GM18505 (cell line): ENCODE measurements at regions not wholly inside any gene's neighbourhood (a gene's known extent, or its start where the extent isn't known, plus 50 kb on each side); places are given as distances from the start of the nearest gene placed in this dataset.

ENCODE experiments used
- ATAC-seq: cut with Tn5 transposase; IDR thresholded peaks from one replicate; pipeline ENCODE4 v1.9.1; 2021; ENCODE audit not compliant: unreplicated experiment
- POLR2A ChIP-seq: IDR thresholded peaks from 4 replicates; pipeline ENCODE4 v1.6.1; 2011; ENCODE audit warnings: borderline replicate concordance; ENCODE audit not compliant: insufficient read depth, insufficient read length; ENCODE audit errors: extremely low read depth

- ATAC-seq: no peak
- TF ChIP-seq POLR2A: no peak
Measured at GRCh38 chr2:47249931-47250330, 73.6 kb upstream of the CALM2 start.

DNA sequence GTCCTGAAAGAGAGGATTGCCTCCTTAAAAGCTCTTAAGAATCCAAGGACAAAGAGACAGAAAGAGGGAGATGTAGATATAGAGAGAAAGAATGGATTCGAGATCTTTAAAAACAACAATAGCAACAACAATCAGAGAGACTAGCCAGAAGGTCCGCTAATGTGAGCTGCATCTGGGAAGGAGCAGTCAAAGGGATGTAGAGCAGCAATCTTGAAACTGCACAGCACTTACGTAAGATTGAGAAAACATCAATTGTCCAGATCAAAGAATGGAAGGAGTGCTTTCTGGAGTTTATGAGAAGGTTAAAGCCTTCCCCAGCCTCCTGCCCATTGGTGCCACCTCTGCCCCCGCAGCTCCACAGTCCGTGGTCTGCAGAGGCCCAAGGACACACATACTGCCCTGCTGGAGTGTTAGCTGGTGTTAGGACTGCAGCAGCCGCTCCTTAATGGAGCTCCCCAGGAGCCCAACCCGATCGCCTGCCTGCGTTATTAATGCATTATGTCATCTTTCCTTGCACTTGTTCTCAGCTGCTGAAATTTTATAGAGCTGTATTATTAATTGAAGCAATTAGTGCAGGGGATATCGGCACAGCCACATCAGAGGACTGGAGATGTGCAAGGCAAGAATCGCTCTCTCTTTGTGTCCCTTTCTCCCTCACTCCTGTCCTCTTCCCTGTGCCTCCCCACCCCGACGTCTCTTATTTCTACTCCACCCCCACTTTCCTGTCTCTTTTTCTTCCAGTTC lies 73.0 kb upstream of the CALM2 start:
- ATAC-seq: no peak
- TF ChIP-seq POLR2A: no peak

GRCh38 chr2:47243596-47244323 lies 67.4 kb upstream of the CALM2 start:
- no peak for TF ChIP-seq POLR2A
- no peak for ATAC-seq

DNA sequence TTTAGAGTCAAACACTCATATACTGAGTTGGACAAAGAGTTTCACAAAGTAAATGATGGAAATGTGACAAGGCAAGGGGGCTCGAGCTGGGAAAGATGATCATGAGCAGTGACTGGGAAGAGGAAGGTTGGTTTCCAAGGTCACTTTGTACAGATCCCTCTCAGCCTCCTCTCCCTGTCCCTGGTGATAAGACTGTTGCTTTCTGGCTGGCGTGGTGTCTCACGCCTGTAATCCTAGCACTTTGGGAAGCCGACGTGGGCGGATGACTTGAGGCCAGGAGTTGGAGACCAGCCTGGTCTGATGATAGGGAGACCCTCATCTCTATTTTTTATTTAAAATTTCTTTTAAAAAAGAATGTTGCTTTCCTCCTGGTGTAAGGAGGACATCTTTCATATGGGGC lies 65.4 kb upstream of the CALM2 start:
- no peak for ATAC-seq
- TF ChIP-seq POLR2A: no peak

GRCh38 chr2:47239119-47239969 lies 63.0 kb upstream of the CALM2 start:
- no peak for TF ChIP-seq POLR2A
- ATAC-seq: no peak

- ATAC-seq: no peak
- no peak for TF ChIP-seq POLR2A
Measured at GRCh38 chr2:47238638-47239037, 62.3 kb upstream of the CALM2 start.

DNA sequence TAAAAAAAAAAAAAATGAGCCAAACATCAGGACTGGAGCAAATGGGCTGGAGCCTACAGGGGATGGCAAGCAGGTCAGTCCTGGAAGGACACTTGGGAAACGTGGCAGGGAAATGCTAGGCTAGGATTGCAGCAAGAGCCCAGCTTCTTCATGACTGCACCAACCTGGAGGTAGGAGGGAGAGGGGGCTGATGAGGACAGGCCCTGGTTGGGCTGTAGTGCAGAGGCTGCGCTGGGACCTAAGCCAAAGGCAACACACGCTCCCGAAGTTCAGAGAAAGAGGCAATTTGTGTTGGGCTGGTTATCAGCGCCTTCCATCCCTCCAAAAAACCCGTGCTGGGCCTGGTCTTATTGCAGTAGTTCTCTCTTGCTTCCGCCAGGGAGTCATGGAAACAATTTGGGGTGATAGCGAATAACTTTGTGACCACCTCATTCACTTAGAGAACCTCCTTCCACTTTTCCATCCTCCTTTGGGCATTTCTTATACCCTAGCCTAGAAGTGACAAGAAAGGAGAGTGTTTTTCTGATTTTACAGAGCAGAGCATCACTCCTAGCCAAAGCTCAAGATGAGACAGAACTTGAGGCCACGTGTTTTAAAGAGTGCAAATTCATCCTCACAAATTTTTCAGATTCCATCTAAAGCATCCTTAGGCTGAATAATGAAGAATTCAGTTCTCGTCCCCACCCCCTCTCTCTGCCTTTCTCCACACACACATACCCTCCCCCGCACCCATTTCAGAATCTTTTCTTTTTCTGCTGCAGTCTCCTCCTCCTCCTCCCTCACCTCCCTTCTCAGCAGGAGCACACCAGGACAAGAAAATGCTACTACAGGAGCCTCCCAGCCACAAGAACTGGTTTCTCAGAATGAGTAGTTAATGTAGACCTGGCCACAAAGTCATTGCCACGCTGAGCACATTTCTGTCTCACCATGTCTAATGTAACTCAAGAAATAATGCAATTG lies 61.3 kb upstream of the CALM2 start:
- no peak for TF ChIP-seq POLR2A
- ATAC-seq: no peak

DNA sequence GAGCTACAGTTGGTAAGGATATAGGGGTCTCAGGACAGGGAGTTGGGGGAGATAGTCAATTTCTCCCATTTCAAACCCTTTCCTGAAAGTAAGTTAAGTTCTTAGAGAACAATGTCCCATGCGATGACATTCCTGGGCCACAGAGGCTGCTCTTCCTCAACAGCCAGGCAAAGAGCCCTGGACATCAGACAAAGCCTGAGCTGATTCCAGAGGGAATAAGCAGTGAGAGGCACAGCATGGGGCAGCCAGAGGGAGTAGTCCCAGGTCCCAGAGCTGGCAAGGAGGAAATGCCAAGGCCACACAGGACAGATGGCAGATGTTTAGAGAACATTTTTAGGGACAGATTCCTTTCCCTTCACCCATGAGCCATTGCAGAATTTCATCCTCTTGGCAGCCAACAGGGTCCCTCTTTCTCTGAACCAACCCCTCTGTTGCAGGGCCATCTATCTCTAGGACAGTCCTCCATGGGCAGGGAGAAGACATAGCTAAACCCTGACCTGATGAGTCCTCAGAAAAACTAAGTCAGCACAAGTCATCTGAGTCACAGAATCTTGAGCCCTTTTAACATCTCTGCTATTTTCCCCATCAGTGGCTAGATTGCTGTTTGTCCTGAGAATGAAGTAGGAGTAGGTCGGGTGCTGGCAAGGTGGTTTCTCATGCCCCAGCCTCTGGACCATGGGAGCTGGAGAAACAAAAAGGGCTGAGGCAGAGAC lies 60.3 kb upstream of the CALM2 start:
- TF ChIP-seq POLR2A: no peak
- no peak for ATAC-seq

DNA sequence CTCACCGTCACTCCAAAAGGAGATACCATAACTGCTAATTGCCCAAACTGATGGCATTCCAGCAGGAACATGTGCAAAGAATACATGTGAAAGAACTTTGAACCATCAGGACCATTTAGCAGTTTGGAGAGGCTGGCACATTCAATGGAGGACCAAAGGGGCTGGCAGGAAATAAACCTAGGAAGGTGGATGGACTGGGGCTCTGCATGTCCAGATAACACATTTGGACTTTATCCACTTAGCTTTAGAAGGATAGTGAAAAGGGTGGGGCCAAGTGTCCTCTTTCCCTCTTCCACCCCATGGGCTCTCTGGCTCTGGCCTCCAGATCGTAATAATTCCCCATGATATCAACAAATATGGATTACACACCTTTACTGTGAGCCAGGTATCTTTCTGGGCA lies 58.8 kb upstream of the CALM2 start:
- TF ChIP-seq POLR2A: no peak
- no peak for ATAC-seq

- no peak for ATAC-seq
- TF ChIP-seq POLR2A: no peak
Measured at GRCh38 chr2:47234456-47234855, 58.1 kb upstream of the CALM2 start.

- no peak for TF ChIP-seq POLR2A
Measured at GRCh38 chr2:47232738-47233415, 56.6 kb upstream of the CALM2 start.

GRCh38 chr2:47230418-47230817 lies 54.1 kb upstream of the CALM2 start:
- ATAC-seq: no peak
- TF ChIP-seq POLR2A: no peak

More at GRCh38 chr2:47232738-47233415, 56.6 kb upstream of the CALM2 start:
- ATAC-seq: no peak
